Chondrocyte (in vitro differentiated cells): ENCODE measurements at regions not wholly inside any gene's neighbourhood (a gene's known extent, or its start where the extent isn't known, plus 50 kb on each side); places are given as distances from the start of the nearest gene placed in this dataset.
"Not testable (repeated sequence)": the region's sequence is repeated elsewhere in the genome, so short reads cannot be mapped to it uniquely, and the experiment has no call there.

Experiments
- DNase-seq: peaks from one replicate; pipeline ENCODE4 v3.0.0; 2021; ENCODE audit warnings: mixed read lengths, low spot score
- H3K27ac Mint-ChIP-seq: one replicate; pipeline ENCODE4 v1.8.0; 2021; ENCODE audit warnings: mild to moderate bottlenecking, moderate library complexity, mixed read lengths; ENCODE audit not compliant: unreplicated experiment
- H3K27me3 Mint-ChIP-seq: 2 replicates; pipeline ENCODE4 v1.8.0; 2021; ENCODE audit warnings: low read depth, mixed read lengths
- H3K36me3 Mint-ChIP-seq: 2 replicates; pipeline ENCODE4 v1.8.0; 2021; ENCODE audit warnings: low read depth, mixed read lengths
- H3K4me1 Mint-ChIP-seq: 2 replicates; pipeline ENCODE4 v1.8.0; 2021; ENCODE audit warnings: low read depth, mild to moderate bottlenecking, mixed read lengths
- H3K4me3 Mint-ChIP-seq: one replicate; pipeline ENCODE4 v1.8.0; 2021; ENCODE audit warnings: mild to moderate bottlenecking, moderate library complexity, mixed read lengths; ENCODE audit not compliant: unreplicated experiment
- H3K9me3 Mint-ChIP-seq: 2 replicates; pipeline ENCODE4 v1.8.0; 2021; ENCODE audit warnings: low read depth, mixed read lengths
- CTCF ChIP-seq: fragments of 200-600 bp; sonication (generic); IDR thresholded peaks from 2 replicates; pipeline ENCODE4 v1.5.0; 2021; ENCODE audit warnings: antibody characterized with exemption, mild to moderate bottlenecking, moderate library complexity

GRCh38 chr7:17094963-17095574 lies 203.4 kb upstream of the AHR start:
- H3K36me3 Mint-ChIP-seq = no peaks in the 10 kb centered on the region
- no peaks in the 10 kb centered on the region for H3K27me3 Mint-ChIP-seq
- no peak for TF ChIP-seq CTCF
- H3K4me1 Mint-ChIP-seq = peaks cover 8% of the 10 kb centered on the region
- no peaks in the 10 kb centered on the region for H3K9me3 Mint-ChIP-seq
- no peak overlapping the region for H3K4me3 Mint-ChIP-seq
- no peak for DNase-seq
- no peak overlapping the region for H3K27ac Mint-ChIP-seq

GRCh38 chr7:17095931-17096330 lies 202.5 kb upstream of the AHR start:
- H3K27ac Mint-ChIP-seq = no peak overlapping the region
- H3K36me3 Mint-ChIP-seq = no peaks in the 10 kb centered on the region
- DNase-seq = no peak
- no peak for TF ChIP-seq CTCF
- H3K9me3 Mint-ChIP-seq = no peaks in the 10 kb centered on the region
- no peak overlapping the region for H3K4me3 Mint-ChIP-seq
- peaks cover 5% of the 10 kb centered on the region for H3K4me1 Mint-ChIP-seq
- no peaks in the 10 kb centered on the region for H3K27me3 Mint-ChIP-seq

GRCh38 chr7:17097668-17098297 lies 200.7 kb upstream of the AHR start:
- Mint-ChIP-seq H3K4me1 (no peaks in the 10 kb centered on the region), H3K9me3 (no peaks in the 10 kb centered on the region), H3K36me3 (no peaks in the 10 kb centered on the region), H3K4me3 (no peak overlapping the region), H3K27me3 (no peaks in the 10 kb centered on the region), H3K27ac (no peak overlapping the region)
- TF ChIP-seq CTCF = no peak
- DNase-seq = no peak

- H3K27ac Mint-ChIP-seq = no peak overlapping the region
- no peak for TF ChIP-seq CTCF
- no peaks in the 10 kb centered on the region for H3K4me1 Mint-ChIP-seq
- H3K36me3 Mint-ChIP-seq = no peaks in the 10 kb centered on the region
- no peaks in the 10 kb centered on the region for H3K9me3 Mint-ChIP-seq
- DNase-seq = no peak
- no peak overlapping the region for H3K4me3 Mint-ChIP-seq
- H3K27me3 Mint-ChIP-seq = no peaks in the 10 kb centered on the region
Observed at GRCh38 chr7:17098515-17098914, 199.9 kb upstream of the AHR start.

GRCh38 chr7:17099083-17099973 lies 199.1 kb upstream of the AHR start:
- no peak for TF ChIP-seq CTCF
- DNase-seq = no peak
- H3K36me3 Mint-ChIP-seq = no peaks in the 10 kb centered on the region
- H3K4me1 Mint-ChIP-seq = no peaks in the 10 kb centered on the region
- H3K27ac Mint-ChIP-seq = no peak overlapping the region
- H3K4me3 Mint-ChIP-seq = no peak overlapping the region
- no peaks in the 10 kb centered on the region for H3K27me3 Mint-ChIP-seq
- no peaks in the 10 kb centered on the region for H3K9me3 Mint-ChIP-seq

GRCh38 chr7:17099974-17100509 lies 198.4 kb upstream of the AHR start:
- not testable (repeated sequence) for H3K4me1 Mint-ChIP-seq, H3K4me3 Mint-ChIP-seq, DNase-seq, H3K36me3 Mint-ChIP-seq, H3K27ac Mint-ChIP-seq, H3K27me3 Mint-ChIP-seq, H3K9me3 Mint-ChIP-seq
